ENCODE measurements at regions not wholly inside any gene's neighbourhood (a gene's known extent, or its start where the extent isn't known, plus 50 kb on each side); places are given as distances from the start of the nearest gene placed in this dataset.
"Not testable (repeated sequence)": the region's sequence is repeated elsewhere in the genome, so short reads cannot be mapped to it uniquely, and the experiment has no call there.

GRCh38 chr7:65633587-65634404 is 239.1 kb upstream of the VKORC1L1 start:
- not testable (repeated sequence) for TF ChIP-seq CREB1 (IDR thresholded peaks at IDR 0.05); TCF12 (IDR thresholded peaks at IDR 0.05; ENCODE audit: low read depth, low read length); CTCF (IDR thresholded peaks at IDR 0.05; ENCODE audit: control extremely low read depth in 1 of 3, insufficient read depth in 1 of 3, low read depth in 1 of 3, low read length in 3 of 3); POLR2A (IDR thresholded peaks at IDR 0.05; ENCODE audit: control extremely low read depth in 1 of 2, low read depth in 2 of 2, low read length in 2 of 2); EZH2 (IDR thresholded peaks at IDR 0.05; ENCODE audit: low read depth, low read length, severe bottlenecking); RAD21 (IDR thresholded peaks at IDR 0.05 in 1 of 2, conservative IDR thresholded peaks at IDR 0.05 in 1 of 2; ENCODE audit: low read depth in 2 of 2, low read length in 2 of 2)

All from H1 (cell line).